ENCODE measurements at regions not wholly inside any gene's neighbourhood (a gene's known extent, or its start where the extent isn't known, plus 50 kb on each side); places are given as distances from the start of the nearest gene placed in this dataset.

- DNase-seq (ENCODE audit: low read depth) = no peak
- no peak for TF ChIP-seq CTCF (IDR thresholded peaks at IDR 0.05; ENCODE audit: control insufficient read depth, insufficient read depth, low read depth, low read length, missing control alignments)
- H3K4me3 ChIP-seq (ENCODE audit: control insufficient read depth, low read depth, low read length) = no peak overlapping the region
Measured at GRCh38 chr9:19988281-19988680, 199.4 kb upstream of the SLC24A2 start.

GRCh38 chr9:19985081-19985480 lies 196.2 kb upstream of the SLC24A2 start:
- TF ChIP-seq CTCF (IDR thresholded peaks at IDR 0.05; ENCODE audit: control insufficient read depth, insufficient read depth, low read depth, low read length, missing control alignments) = no peak
- DNase-seq (ENCODE audit: low read depth) = no peak
- no peak overlapping the region for H3K4me3 ChIP-seq (ENCODE audit: control insufficient read depth, low read depth, low read length)

GRCh38 chr9:19976226-19976625 lies 187.4 kb upstream of the SLC24A2 start:
- TF ChIP-seq CTCF (IDR thresholded peaks at IDR 0.05; ENCODE audit: control insufficient read depth, insufficient read depth, low read depth, low read length, missing control alignments) = no peak
- no peak overlapping the region for H3K4me3 ChIP-seq (ENCODE audit: control insufficient read depth, low read depth, low read length)
- no peak for DNase-seq (ENCODE audit: low read depth)

- TF ChIP-seq CTCF (IDR thresholded peaks at IDR 0.05; ENCODE audit: control insufficient read depth, insufficient read depth, low read depth, low read length, missing control alignments) = no peak
- H3K4me3 ChIP-seq (ENCODE audit: control insufficient read depth, low read depth, low read length) = no peak overlapping the region
- DNase-seq (ENCODE audit: low read depth) = no peak
Measured at GRCh38 chr9:19975499-19975898, 186.7 kb upstream of the SLC24A2 start.

GRCh38 chr9:19969721-19970120 lies 180.9 kb upstream of the SLC24A2 start:
- DNase-seq (ENCODE audit: low read depth) = no peak
- TF ChIP-seq CTCF (IDR thresholded peaks at IDR 0.05; ENCODE audit: control insufficient read depth, insufficient read depth, low read depth, low read length, missing control alignments) = no peak
- H3K4me3 ChIP-seq (ENCODE audit: control insufficient read depth, low read depth, low read length) = no peak overlapping the region

GRCh38 chr9:19967888-19968459 lies 179.1 kb upstream of the SLC24A2 start:
- H3K4me3 ChIP-seq (ENCODE audit: control insufficient read depth, low read depth, low read length) = no peak overlapping the region
- DNase-seq (ENCODE audit: low read depth) = no peak
- no peak for TF ChIP-seq CTCF (IDR thresholded peaks at IDR 0.05; ENCODE audit: control insufficient read depth, insufficient read depth, low read depth, low read length, missing control alignments)

Data from AG09309 (cell line).